ENCODE measurements at regions not wholly inside any gene's neighbourhood (a gene's known extent, or its start where the extent isn't known, plus 50 kb on each side); places are given as distances from the start of the nearest gene placed in this dataset.

GRCh38 chr21:38985568-38986378, 180.0 kb downstream of the ETS2 start:
- no peak overlapping the region for H3K4me3 ChIP-seq (ENCODE audit: low read depth in 1 of 2, low read length in 1 of 2)

GRCh38 chr21:38984982-38985567, 179.3 kb downstream of the ETS2 start:
- Histone ChIP-seq H3K36me3 (no peaks in the 10 kb centered on the region), H3K4me1 (ENCODE audit: control insufficient read depth in 1 of 2, insufficient read depth in 1 of 2, low read depth in 1 of 2, low read length in 1 of 2) (peaks cover 5 to 16% of the 10 kb centered on the region in 2 experiments), H3K27ac (no peak overlapping the region), H3K4me3 (ENCODE audit: low read depth in 1 of 2, low read length in 1 of 2) (no peak overlapping the region), H3K9me3 (no peaks in the 10 kb centered on the region), H3K27me3 (peaks cover 60% of the 10 kb centered on the region)
- no peak for TF ChIP-seq CTCF (IDR thresholded peaks at IDR 0.05)

More at GRCh38 chr21:38985568-38986378, 180.0 kb downstream of the ETS2 start:
- Histone ChIP-seq H3K27me3 (peaks cover 65% of the 10 kb centered on the region), H3K27ac (no peak overlapping the region), H3K9me3 (no peaks in the 10 kb centered on the region), H3K4me1 (ENCODE audit: control insufficient read depth in 1 of 2, insufficient read depth in 1 of 2, low read depth in 1 of 2, low read length in 1 of 2) (peaks cover 5 to 16% of the 10 kb centered on the region in 2 experiments), H3K36me3 (no peaks in the 10 kb centered on the region)
- no peak for TF ChIP-seq CTCF (IDR thresholded peaks at IDR 0.05)

- Histone ChIP-seq H3K27ac (no peak overlapping the region), H3K4me1 (ENCODE audit: control insufficient read depth in 1 of 2, insufficient read depth in 1 of 2, low read depth in 1 of 2, low read length in 1 of 2) (peaks cover 5 to 16% of the 10 kb centered on the region in 2 experiments), H3K27me3 (peaks cover 55% of the 10 kb centered on the region)
Measured at GRCh38 chr21:38984568-38984967, 178.8 kb downstream of the ETS2 start.

GRCh38 chr21:38983560-38983959, 177.8 kb downstream of the ETS2 start:
- H3K9me3 ChIP-seq: no peaks in the 10 kb centered on the region
- H3K27ac ChIP-seq: no peak overlapping the region
- no peak overlapping the region for H3K4me3 ChIP-seq (ENCODE audit: low read depth in 1 of 2, low read length in 1 of 2)
- H3K4me1 ChIP-seq (ENCODE audit: control insufficient read depth in 1 of 2, insufficient read depth in 1 of 2, low read depth in 1 of 2, low read length in 1 of 2): peaks cover 5 to 16% of the 10 kb centered on the region in 2 experiments
- no peak for TF ChIP-seq CTCF (IDR thresholded peaks at IDR 0.05)
- no peaks in the 10 kb centered on the region for H3K36me3 ChIP-seq
- peaks cover 45% of the 10 kb centered on the region for H3K27me3 ChIP-seq

More at GRCh38 chr21:38984568-38984967, 178.8 kb downstream of the ETS2 start:
- no peak for TF ChIP-seq CTCF (IDR thresholded peaks at IDR 0.05)
- H3K36me3 ChIP-seq: no peaks in the 10 kb centered on the region
- no peaks in the 10 kb centered on the region for H3K9me3 ChIP-seq
- no peak overlapping the region for H3K4me3 ChIP-seq (ENCODE audit: low read depth in 1 of 2, low read length in 1 of 2)

- TF ChIP-seq CTCF (IDR thresholded peaks at IDR 0.05): no peak
- Histone ChIP-seq H3K27ac (no peak overlapping the region), H3K4me3 (ENCODE audit: low read depth in 1 of 2, low read length in 1 of 2) (no peak overlapping the region), H3K9me3 (no peaks in the 10 kb centered on the region), H3K36me3 (no peaks in the 10 kb centered on the region), H3K27me3 (peaks cover 38% of the 10 kb centered on the region), H3K4me1 (ENCODE audit: control insufficient read depth in 1 of 2, insufficient read depth in 1 of 2, low read depth in 1 of 2, low read length in 1 of 2) (peaks cover 5 to 16% of the 10 kb centered on the region in 2 experiments)
Measured at GRCh38 chr21:38982804-38983203, 177.1 kb downstream of the ETS2 start.
